Stomach smooth muscle (tissue), 2 donors: ENCODE measurements at regions not wholly inside any gene's neighbourhood (a gene's known extent, or its start where the extent isn't known, plus 50 kb on each side); places are given as distances from the start of the nearest gene placed in this dataset.
"Not testable (repeated sequence)": the region's sequence is repeated elsewhere in the genome, so short reads cannot be mapped to it uniquely, and the experiment has no call there.

Source experiments
- H3K27ac ChIP-seq: one replicate; pipeline ENCODE4 v1.7.0; 2013; ENCODE audit warnings: mild to moderate bottlenecking, low read length, inconsistent platforms
- H3K27me3 ChIP-seq, 2 donors: one replicate each; pipeline ENCODE4 v1.7.0; 2013; ENCODE audit warnings: low read length in 2 of 2; ENCODE audit not compliant: insufficient read depth in 2 of 2, control insufficient read depth in 1 of 2
- H3K36me3 ChIP-seq, 2 donors: one replicate each; pipeline ENCODE4 v1.7.0; 2013; ENCODE audit warnings: low read length in 2 of 2; ENCODE audit not compliant: control insufficient read depth in 2 of 2, insufficient read depth in 2 of 2
- H3K4me1 ChIP-seq: one replicate; pipeline ENCODE4 v1.7.0; 2013; ENCODE audit warnings: low read length; ENCODE audit not compliant: control insufficient read depth, insufficient read depth
- H3K4me3 ChIP-seq, 2 donors: one replicate each; pipeline ENCODE4 v1.7.0; 2013; ENCODE audit warnings: low read length in 2 of 2
- H3K9ac ChIP-seq, 2 donors: one replicate each; pipeline ENCODE4 v1.7.0; 2013; ENCODE audit warnings: low read length in 2 of 2, mild to moderate bottlenecking in 1 of 2
- H3K9me3 ChIP-seq, 2 donors: one replicate each; pipeline ENCODE4 v1.7.0; 2013; ENCODE audit warnings: low read length in 2 of 2; ENCODE audit not compliant: control insufficient read depth in 2 of 2
- donor health status: healthy.
- donor health status: Pancreatic carcinoma.

GRCh38 chr4:14167876-14168510 is 540.5 kb upstream of the BOD1L1 start:
- Histone ChIP-seq H3K9me3 (no peaks in the 10 kb centered on the region), H3K4me1 (no peaks in the 10 kb centered on the region), H3K27ac (no peak overlapping the region), H3K27me3 (no peaks in the 10 kb centered on the region), H3K9ac (no peak overlapping the region), H3K36me3 (no peaks in the 10 kb centered on the region), H3K4me3 (no peak overlapping the region)

- Histone ChIP-seq H3K27ac (no peak overlapping the region), H3K27me3 (no peaks in the 10 kb centered on the region), H3K9ac (no peak overlapping the region)
These were observed 541.4 kb upstream of the BOD1L1 start for GRCh38 chr4:14168919-14169318.

GRCh38 chr4:14169460-14169859 is 541.9 kb upstream of the BOD1L1 start:
- no peak overlapping the region for H3K4me3 ChIP-seq
- H3K9ac ChIP-seq = no peak overlapping the region
- no peak overlapping the region for H3K27ac ChIP-seq
- H3K9me3 ChIP-seq = no peaks in the 10 kb centered on the region
- no peaks in the 10 kb centered on the region for H3K36me3 ChIP-seq
- H3K27me3 ChIP-seq = no peaks in the 10 kb centered on the region
- H3K4me1 ChIP-seq = no peaks in the 10 kb centered on the region

More at GRCh38 chr4:14168919-14169318, 541.4 kb upstream of the BOD1L1 start:
- Histone ChIP-seq H3K36me3 (no peaks in the 10 kb centered on the region), H3K4me3 (no peak overlapping the region), H3K4me1 (no peaks in the 10 kb centered on the region), H3K9me3 (no peaks in the 10 kb centered on the region)

GRCh38 chr4:14169940-14170339 is 542.4 kb upstream of the BOD1L1 start:
- not testable (repeated sequence) for H3K27me3 ChIP-seq, H3K27ac ChIP-seq, H3K36me3 ChIP-seq, H3K9ac ChIP-seq, H3K4me3 ChIP-seq, H3K9me3 ChIP-seq, H3K4me1 ChIP-seq

GRCh38 chr4:14176613-14177012 is 549.1 kb upstream of the BOD1L1 start:
- Histone ChIP-seq H3K27ac (no peak overlapping the region), H3K9ac (no peak overlapping the region), H3K4me1 (no peaks in the 10 kb centered on the region), H3K36me3 (no peaks in the 10 kb centered on the region), H3K4me3 (no peak overlapping the region), H3K9me3 (no peaks in the 10 kb centered on the region), H3K27me3 (no peaks in the 10 kb centered on the region)

GRCh38 chr4:14177987-14178386 is 550.5 kb upstream of the BOD1L1 start:
- Histone ChIP-seq H3K36me3 (no peaks in the 10 kb centered on the region), H3K27me3 (no peaks in the 10 kb centered on the region), H3K4me3 (no peak overlapping the region), H3K4me1 (no peaks in the 10 kb centered on the region), H3K27ac (no peak overlapping the region), H3K9me3 (no peaks in the 10 kb centered on the region), H3K9ac (no peak overlapping the region)

- H3K27ac ChIP-seq = no peak overlapping the region
- no peak overlapping the region for H3K9ac ChIP-seq
- no peak overlapping the region for H3K4me3 ChIP-seq
- H3K4me1 ChIP-seq = no peaks in the 10 kb centered on the region
- no peaks in the 10 kb centered on the region for H3K36me3 ChIP-seq
- H3K9me3 ChIP-seq = no peaks in the 10 kb centered on the region
- H3K27me3 ChIP-seq = no peaks in the 10 kb centered on the region
These were observed 550.9 kb upstream of the BOD1L1 start for GRCh38 chr4:14178421-14178820.

GRCh38 chr4:14180166-14180565 is 552.6 kb upstream of the BOD1L1 start:
- H3K9ac ChIP-seq = no peak overlapping the region
- H3K36me3 ChIP-seq = no peaks in the 10 kb centered on the region
- H3K4me1 ChIP-seq = no peaks in the 10 kb centered on the region
- no peak overlapping the region for H3K4me3 ChIP-seq
- no peaks in the 10 kb centered on the region for H3K9me3 ChIP-seq
- H3K27ac ChIP-seq = no peak overlapping the region
- no peaks in the 10 kb centered on the region for H3K27me3 ChIP-seq

GRCh38 chr4:14180983-14181601 is 553.6 kb upstream of the BOD1L1 start:
- H3K4me3 ChIP-seq = no peak overlapping the region
- H3K27ac ChIP-seq = no peak overlapping the region
- H3K27me3 ChIP-seq = no peaks in the 10 kb centered on the region
- H3K9me3 ChIP-seq = no peaks in the 10 kb centered on the region
- H3K36me3 ChIP-seq = no peaks in the 10 kb centered on the region
- H3K9ac ChIP-seq = no peak overlapping the region
- H3K4me1 ChIP-seq = no peaks in the 10 kb centered on the region

GRCh38 chr4:14182148-14182547 is 554.6 kb upstream of the BOD1L1 start:
- Histone ChIP-seq H3K9ac (no peak overlapping the region), H3K36me3 (no peaks in the 10 kb centered on the region)

GRCh38 chr4:14184265-14184664 is 556.7 kb upstream of the BOD1L1 start:
- Histone ChIP-seq H3K9ac (no peak overlapping the region), H3K27ac (no peak overlapping the region), H3K9me3 (no peaks in the 10 kb centered on the region), H3K4me1 (no peaks in the 10 kb centered on the region), H3K36me3 (no peaks in the 10 kb centered on the region), H3K4me3 (no peak overlapping the region), H3K27me3 (no peaks in the 10 kb centered on the region)

More at GRCh38 chr4:14182148-14182547, 554.6 kb upstream of the BOD1L1 start:
- Histone ChIP-seq H3K4me1 (no peaks in the 10 kb centered on the region), H3K27me3 (no peaks in the 10 kb centered on the region), H3K27ac (no peak overlapping the region), H3K4me3 (no peak overlapping the region), H3K9me3 (no peaks in the 10 kb centered on the region)
